HL-60 (cell line): ENCODE measurements at regions not wholly inside any gene's neighbourhood (a gene's known extent, or its start where the extent isn't known, plus 50 kb on each side); places are given as distances from the start of the nearest gene placed in this dataset.

Source experiments
- DNase-seq, 2 experiments: peaks; one replicate each; pipeline ENCODE4 v3.0.0-alpha.2; 2010 to 2020; ENCODE audit warnings: low read depth in 1 of 2, low spot score in 1 of 2
- H3K27ac ChIP-seq: fragments of 250-450 bp; sonication (Bioruptor Pico); replicated peaks from 2 replicates; pipeline ENCODE4 v1.5.1; 2020; ENCODE audit warnings: mild to moderate bottlenecking, moderate library complexity
- H3K27me3 ChIP-seq: fragments of 250-450 bp; sonication (Bioruptor Pico); 2 replicates; pipeline ENCODE4 v1.5.1; 2021; ENCODE audit warnings: mild to moderate bottlenecking, moderate library complexity; ENCODE audit not compliant: insufficient read depth, poor library complexity, severe bottlenecking
- H3K4me3 ChIP-seq: replicated peaks from 2 replicates; pipeline ENCODE4 v1.5.1; 2011; ENCODE audit warnings: mild to moderate bottlenecking, control low read depth, low read length; ENCODE audit not compliant: insufficient read depth
- GABPA ChIP-seq: IDR thresholded peaks from 2 replicates; pipeline ENCODE4 v1.6.1; 2012; ENCODE audit warnings: low read depth
- POLR2AphosphoS5 ChIP-seq: IDR thresholded peaks from 2 replicates; pipeline ENCODE4 v1.6.1; 2012; ENCODE audit warnings: low read depth
- SPI1 ChIP-seq: IDR thresholded peaks from 2 replicates; pipeline ENCODE4 v1.6.1; 2012; ENCODE audit warnings: low read depth, mild to moderate bottlenecking, borderline replicate concordance
- TF ChIP-seq, protein P1 (sequence below): IDR thresholded peaks from one replicate; pipeline ENCODE4 v1.5.1; 2011; ENCODE audit warnings: low read length, control low read depth, inconsistent platforms; ENCODE audit not compliant: insufficient read depth
- TF ChIP-seq, protein P2 (sequence below): IDR thresholded peaks from 2 replicates; pipeline ENCODE4 v1.6.1; 2012; ENCODE audit warnings: low read depth; ENCODE audit not compliant: insufficient replicate concordance

DNA sequence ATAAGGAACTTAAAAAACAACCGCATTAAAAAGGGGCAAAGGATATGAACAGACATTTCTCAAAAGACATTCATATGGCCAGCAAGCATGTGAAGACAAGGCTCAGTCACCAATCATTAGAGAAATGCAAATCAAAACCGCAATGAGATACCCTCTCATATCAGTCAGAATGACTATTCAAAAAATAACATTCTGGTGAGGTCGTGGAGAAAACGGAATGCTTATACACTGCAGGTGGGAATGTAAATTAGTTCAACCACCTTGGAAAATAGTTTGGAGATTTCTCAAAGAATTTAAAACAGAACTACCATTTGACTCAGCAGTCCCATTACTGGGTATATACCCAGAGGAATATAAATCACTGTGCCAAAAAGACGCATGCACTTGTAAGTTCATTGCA, 496.6 kb upstream of the SGO1 start:
- TF ChIP-seq, protein P1, sequence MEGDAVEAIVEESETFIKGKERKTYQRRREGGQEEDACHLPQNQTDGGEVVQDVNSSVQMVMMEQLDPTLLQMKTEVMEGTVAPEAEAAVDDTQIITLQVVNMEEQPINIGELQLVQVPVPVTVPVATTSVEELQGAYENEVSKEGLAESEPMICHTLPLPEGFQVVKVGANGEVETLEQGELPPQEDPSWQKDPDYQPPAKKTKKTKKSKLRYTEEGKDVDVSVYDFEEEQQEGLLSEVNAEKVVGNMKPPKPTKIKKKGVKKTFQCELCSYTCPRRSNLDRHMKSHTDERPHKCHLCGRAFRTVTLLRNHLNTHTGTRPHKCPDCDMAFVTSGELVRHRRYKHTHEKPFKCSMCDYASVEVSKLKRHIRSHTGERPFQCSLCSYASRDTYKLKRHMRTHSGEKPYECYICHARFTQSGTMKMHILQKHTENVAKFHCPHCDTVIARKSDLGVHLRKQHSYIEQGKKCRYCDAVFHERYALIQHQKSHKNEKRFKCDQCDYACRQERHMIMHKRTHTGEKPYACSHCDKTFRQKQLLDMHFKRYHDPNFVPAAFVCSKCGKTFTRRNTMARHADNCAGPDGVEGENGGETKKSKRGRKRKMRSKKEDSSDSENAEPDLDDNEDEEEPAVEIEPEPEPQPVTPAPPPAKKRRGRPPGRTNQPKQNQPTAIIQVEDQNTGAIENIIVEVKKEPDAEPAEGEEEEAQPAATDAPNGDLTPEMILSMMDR = no peak
- no peak for TF ChIP-seq POLR2AphosphoS5

DNA sequence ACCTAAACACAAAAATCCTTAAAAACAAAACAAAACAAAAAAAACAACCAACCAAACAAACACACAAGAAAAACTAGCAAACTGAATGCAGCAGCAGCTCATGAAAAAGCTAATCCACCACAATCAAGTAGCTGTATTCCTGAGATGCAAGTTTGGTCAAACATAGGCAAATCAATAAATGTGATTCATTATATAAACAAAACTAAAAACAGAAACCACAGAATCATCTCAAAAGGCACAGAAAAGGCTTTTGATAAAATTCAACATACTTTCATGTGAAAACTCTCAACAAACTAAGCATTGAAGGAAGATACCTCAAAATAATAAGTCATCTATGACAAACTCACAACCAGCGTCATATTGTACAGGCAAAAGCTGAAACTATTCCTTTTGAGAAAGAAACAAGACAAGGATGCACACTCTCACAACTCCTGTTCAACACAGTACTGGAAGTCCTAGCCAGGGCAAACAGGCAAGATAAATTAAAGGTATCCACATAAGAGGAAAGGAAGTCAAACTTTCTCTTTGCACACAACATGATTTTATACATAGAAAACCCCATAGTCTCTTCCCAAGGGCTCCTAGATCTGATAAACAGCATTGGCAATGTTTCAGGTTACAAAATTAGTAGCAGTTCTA, 495.1 kb upstream of the SGO1 start:
- no peak for TF ChIP-seq GABPA
- no peak for TF ChIP-seq POLR2AphosphoS5
- TF ChIP-seq, protein P1 = no peak
- no peak for TF ChIP-seq SPI1
- TF ChIP-seq, protein P2, sequence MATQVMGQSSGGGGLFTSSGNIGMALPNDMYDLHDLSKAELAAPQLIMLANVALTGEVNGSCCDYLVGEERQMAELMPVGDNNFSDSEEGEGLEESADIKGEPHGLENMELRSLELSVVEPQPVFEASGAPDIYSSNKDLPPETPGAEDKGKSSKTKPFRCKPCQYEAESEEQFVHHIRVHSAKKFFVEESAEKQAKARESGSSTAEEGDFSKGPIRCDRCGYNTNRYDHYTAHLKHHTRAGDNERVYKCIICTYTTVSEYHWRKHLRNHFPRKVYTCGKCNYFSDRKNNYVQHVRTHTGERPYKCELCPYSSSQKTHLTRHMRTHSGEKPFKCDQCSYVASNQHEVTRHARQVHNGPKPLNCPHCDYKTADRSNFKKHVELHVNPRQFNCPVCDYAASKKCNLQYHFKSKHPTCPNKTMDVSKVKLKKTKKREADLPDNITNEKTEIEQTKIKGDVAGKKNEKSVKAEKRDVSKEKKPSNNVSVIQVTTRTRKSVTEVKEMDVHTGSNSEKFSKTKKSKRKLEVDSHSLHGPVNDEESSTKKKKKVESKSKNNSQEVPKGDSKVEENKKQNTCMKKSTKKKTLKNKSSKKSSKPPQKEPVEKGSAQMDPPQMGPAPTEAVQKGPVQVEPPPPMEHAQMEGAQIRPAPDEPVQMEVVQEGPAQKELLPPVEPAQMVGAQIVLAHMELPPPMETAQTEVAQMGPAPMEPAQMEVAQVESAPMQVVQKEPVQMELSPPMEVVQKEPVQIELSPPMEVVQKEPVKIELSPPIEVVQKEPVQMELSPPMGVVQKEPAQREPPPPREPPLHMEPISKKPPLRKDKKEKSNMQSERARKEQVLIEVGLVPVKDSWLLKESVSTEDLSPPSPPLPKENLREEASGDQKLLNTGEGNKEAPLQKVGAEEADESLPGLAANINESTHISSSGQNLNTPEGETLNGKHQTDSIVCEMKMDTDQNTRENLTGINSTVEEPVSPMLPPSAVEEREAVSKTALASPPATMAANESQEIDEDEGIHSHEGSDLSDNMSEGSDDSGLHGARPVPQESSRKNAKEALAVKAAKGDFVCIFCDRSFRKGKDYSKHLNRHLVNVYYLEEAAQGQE = no peak
- DNase-seq = no peak

More for the DNA sequence above, 496.6 kb upstream of the SGO1 start:
- DNase-seq = no peak
- Histone ChIP-seq H3K27ac (no peak overlapping the region), H3K4me3 (no peak overlapping the region), H3K27me3 (no peaks in the 10 kb centered on the region)

DNA sequence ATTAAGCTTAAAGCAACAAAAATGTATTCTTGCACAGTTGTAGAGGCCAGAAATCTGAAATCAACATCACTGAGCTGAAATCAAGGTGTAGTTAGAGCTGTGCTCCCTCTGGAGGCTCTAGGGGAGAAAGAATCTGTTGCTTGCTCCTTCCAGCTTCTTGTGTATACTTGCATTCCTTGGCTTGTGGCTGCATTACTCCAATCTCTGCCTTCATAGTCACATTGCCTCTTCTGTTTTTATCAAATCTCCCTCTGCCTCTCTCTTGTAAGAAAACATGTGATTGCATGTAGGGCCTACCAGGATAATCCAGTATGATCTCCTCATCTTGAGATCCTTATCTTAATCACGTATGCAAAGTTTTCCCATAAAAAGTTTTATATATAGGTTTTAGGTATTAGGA, 487.9 kb upstream of the SGO1 start:
- TF ChIP-seq POLR2AphosphoS5 (no peak), SPI1 (no peak), GABPA (no peak)
- TF ChIP-seq, protein P2 = no peak
- TF ChIP-seq, protein P1 = no peak
- H3K27ac ChIP-seq = no peak overlapping the region
- no peak for DNase-seq
- no peak overlapping the region for H3K4me3 ChIP-seq
- H3K27me3 ChIP-seq = no peaks in the 10 kb centered on the region

More for the DNA sequence above, 495.1 kb upstream of the SGO1 start:
- no peak overlapping the region for H3K27ac ChIP-seq
- H3K4me3 ChIP-seq = no peak overlapping the region
- H3K27me3 ChIP-seq = no peaks in the 10 kb centered on the region

DNA sequence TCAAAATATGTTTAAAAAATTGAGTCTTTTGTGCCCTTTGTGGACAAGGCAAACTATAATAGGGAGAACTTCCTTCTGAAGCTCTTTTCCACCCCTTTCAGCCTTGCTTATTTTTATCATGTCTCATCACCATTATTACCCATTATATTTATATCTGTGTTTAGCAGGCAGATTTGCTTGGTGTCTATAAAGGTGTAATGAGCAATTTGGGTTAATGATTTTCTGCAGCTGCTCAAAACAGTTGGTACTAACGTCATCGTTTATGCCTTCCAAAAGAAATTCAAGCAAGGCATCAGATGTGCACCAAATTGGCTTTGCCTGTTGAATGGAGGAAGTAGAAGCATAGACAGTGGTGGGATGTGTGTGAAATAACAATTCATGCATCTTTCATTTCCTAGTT, 483.7 kb upstream of the SGO1 start:
- no peak for DNase-seq
- Histone ChIP-seq H3K4me3 (no peak overlapping the region), H3K27ac (no peak overlapping the region), H3K27me3 (no peaks in the 10 kb centered on the region)
- TF ChIP-seq, protein P1 = no peak
- TF ChIP-seq, protein P2 = no peak
- TF ChIP-seq POLR2AphosphoS5 (no peak), GABPA (no peak), SPI1 (no peak)
